ENCODE measurements at regions not wholly inside any gene's neighbourhood (a gene's known extent, or its start where the extent isn't known, plus 50 kb on each side); places are given as distances from the start of the nearest gene placed in this dataset.

- TF ChIP-seq CHD7 (IDR thresholded peaks at IDR 0.05; ENCODE audit: insufficient replicate concordance, low read length): no peak
Measured at GRCh38 chr18:41237317-41237716, 717.7 kb upstream of the PIK3C3 start (continued).

Measured in H1 (cell line).